ENCODE measurements at regions not wholly inside any gene's neighbourhood (a gene's known extent, or its start where the extent isn't known, plus 50 kb on each side); places are given as distances from the start of the nearest gene placed in this dataset.

DNA sequence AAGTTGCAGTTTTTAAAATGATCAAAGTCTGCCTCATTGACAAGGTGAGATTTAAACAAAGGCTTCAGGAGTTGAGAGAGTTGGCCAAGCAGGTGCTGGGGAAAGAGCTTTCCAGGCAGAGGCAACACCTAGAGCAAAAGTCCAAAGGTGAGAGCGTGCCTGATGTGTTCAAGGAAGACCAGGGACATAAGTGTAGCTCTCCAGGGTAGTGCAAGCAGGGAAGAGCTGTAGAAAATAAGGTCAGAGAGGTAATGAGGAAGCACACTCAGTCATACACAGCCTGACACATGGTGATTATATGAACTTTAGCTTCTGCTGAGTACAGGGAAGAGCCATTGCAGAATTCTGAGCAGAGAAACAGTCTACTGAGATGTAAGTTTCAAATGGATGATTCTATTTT, 265.0 kb upstream of the NWD2 start:
- no peak overlapping the region for H3K4me2 ChIP-seq (ENCODE audit: low read length)
- no peaks in the 10 kb centered on the region for H3K27me3 ChIP-seq (ENCODE audit: insufficient read depth, low read length)
- H3K79me2 ChIP-seq (ENCODE audit: insufficient read depth, low read length) = no peaks in the 10 kb centered on the region
- no peak overlapping the region for H2AFZ ChIP-seq (ENCODE audit: low read length)
- no peaks in the 10 kb centered on the region for H3K4me1 ChIP-seq (ENCODE audit: insufficient read depth, low read length, severe bottlenecking)
- no peak overlapping the region for H3K9ac ChIP-seq (ENCODE audit: low read length)
- H3F3A ChIP-seq (ENCODE audit: insufficient read depth, low read length) = no peaks in the 10 kb centered on the region
- H3K9me3 ChIP-seq (ENCODE audit: low read length) = no peaks in the 10 kb centered on the region
- H3K4me3 ChIP-seq (ENCODE audit: low read depth, low read length, poor library complexity, severe bottlenecking) = no peak overlapping the region
- no peak for TF ChIP-seq EZH2 (IDR thresholded peaks at IDR 0.05; ENCODE audit: borderline replicate concordance, low read length)
- TF ChIP-seq, protein P1, sequence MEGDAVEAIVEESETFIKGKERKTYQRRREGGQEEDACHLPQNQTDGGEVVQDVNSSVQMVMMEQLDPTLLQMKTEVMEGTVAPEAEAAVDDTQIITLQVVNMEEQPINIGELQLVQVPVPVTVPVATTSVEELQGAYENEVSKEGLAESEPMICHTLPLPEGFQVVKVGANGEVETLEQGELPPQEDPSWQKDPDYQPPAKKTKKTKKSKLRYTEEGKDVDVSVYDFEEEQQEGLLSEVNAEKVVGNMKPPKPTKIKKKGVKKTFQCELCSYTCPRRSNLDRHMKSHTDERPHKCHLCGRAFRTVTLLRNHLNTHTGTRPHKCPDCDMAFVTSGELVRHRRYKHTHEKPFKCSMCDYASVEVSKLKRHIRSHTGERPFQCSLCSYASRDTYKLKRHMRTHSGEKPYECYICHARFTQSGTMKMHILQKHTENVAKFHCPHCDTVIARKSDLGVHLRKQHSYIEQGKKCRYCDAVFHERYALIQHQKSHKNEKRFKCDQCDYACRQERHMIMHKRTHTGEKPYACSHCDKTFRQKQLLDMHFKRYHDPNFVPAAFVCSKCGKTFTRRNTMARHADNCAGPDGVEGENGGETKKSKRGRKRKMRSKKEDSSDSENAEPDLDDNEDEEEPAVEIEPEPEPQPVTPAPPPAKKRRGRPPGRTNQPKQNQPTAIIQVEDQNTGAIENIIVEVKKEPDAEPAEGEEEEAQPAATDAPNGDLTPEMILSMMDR (IDR thresholded peaks at IDR 0.05; ENCODE audit: low read length) = no peak
- H3K36me3 ChIP-seq (ENCODE audit: insufficient read depth, low read length) = no peaks in the 10 kb centered on the region
- no peaks in the 10 kb centered on the region for H3K9me2 ChIP-seq (ENCODE audit: low read depth, low read length)
- no peaks in the 10 kb centered on the region for H4K20me1 ChIP-seq (ENCODE audit: insufficient read depth, low read length)
- H3K27ac ChIP-seq (ENCODE audit: low read depth, low read length, poor library complexity, severe bottlenecking) = no peak overlapping the region

DNA sequence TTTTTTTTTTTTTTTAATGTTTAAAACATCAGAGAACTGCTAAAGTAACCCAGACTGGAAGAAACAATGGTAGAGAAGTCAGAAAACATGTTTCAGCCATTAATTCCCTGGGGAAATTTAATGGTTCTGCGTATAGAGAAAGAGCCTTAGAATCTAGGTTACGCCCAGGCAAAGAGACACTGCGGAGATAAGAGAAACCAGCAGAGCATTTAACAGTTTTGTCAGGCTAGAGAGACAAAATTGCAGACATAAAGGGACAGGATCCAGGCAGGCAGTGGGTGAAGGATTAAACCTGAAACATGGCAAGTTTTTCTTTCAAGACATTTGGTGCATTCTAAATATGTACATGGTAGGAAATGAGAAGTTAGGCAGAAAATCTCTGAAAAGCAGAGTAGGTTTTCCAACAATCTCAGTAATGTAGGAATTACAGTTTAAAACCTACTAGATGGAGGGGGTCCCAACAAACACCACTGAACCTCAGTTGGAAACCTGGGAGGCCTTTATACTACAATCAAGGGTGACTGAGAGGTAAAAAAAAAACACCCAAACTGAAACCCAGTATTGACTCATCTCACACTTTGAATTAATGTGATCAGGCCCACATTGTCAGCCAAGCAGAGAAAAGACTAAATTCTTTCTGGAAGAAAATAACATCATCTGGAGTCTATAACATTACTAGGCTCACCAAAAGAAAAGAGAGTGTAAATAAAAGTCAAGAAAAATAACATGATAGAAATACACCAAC, 254.2 kb upstream of the NWD2 start:
- no peak overlapping the region for H3K9ac ChIP-seq (ENCODE audit: low read length)
- no peak overlapping the region for H3K27ac ChIP-seq (ENCODE audit: low read depth, low read length, poor library complexity, severe bottlenecking)
- H3K9me3 ChIP-seq (ENCODE audit: low read length) = no peaks in the 10 kb centered on the region
- no peaks in the 10 kb centered on the region for H3K27me3 ChIP-seq (ENCODE audit: insufficient read depth, low read length)
- no peaks in the 10 kb centered on the region for H4K20me1 ChIP-seq (ENCODE audit: insufficient read depth, low read length)
- H3F3A ChIP-seq (ENCODE audit: insufficient read depth, low read length) = no peaks in the 10 kb centered on the region
- no peak overlapping the region for H3K4me3 ChIP-seq (ENCODE audit: low read depth, low read length, poor library complexity, severe bottlenecking)
- H2AFZ ChIP-seq (ENCODE audit: low read length) = no peak overlapping the region
- no peak for TF ChIP-seq EZH2 (IDR thresholded peaks at IDR 0.05; ENCODE audit: borderline replicate concordance, low read length)
- TF ChIP-seq, protein P1 (IDR thresholded peaks at IDR 0.05; ENCODE audit: low read length) = no peak
- H3K4me2 ChIP-seq (ENCODE audit: low read length) = no peak overlapping the region
- H3K79me2 ChIP-seq (ENCODE audit: insufficient read depth, low read length) = no peaks in the 10 kb centered on the region
- H3K4me1 ChIP-seq (ENCODE audit: insufficient read depth, low read length, severe bottlenecking) = no peaks in the 10 kb centered on the region
- no peaks in the 10 kb centered on the region for H3K9me2 ChIP-seq (ENCODE audit: low read depth, low read length)
- H3K36me3 ChIP-seq (ENCODE audit: insufficient read depth, low read length) = no peaks in the 10 kb centered on the region

DNA sequence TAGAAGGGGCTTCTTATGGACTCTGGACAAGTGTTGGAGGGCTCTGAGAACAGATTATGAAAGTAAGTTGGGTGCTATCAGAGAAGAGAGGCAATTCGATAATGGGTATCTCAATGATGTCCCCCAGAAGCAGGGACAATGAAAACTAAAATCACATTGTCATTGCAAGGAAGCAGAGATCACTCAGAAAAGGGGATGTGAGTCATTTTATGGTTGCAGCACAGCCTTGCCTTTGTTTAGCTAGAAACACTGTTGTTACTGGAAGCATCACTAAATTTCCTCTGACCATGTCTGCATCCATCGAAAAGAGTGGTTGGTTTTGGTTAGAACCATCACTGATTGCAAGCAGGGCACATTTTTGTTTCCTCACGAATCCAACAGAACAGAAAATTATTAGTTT, 246.8 kb upstream of the NWD2 start:
- Histone ChIP-seq H3K36me3 (ENCODE audit: insufficient read depth, low read length) (no peaks in the 10 kb centered on the region), H4K20me1 (ENCODE audit: insufficient read depth, low read length) (no peaks in the 10 kb centered on the region), H3K4me3 (ENCODE audit: low read depth, low read length, poor library complexity, severe bottlenecking) (no peak overlapping the region), H2AFZ (ENCODE audit: low read length) (no peak overlapping the region), H3K79me2 (ENCODE audit: insufficient read depth, low read length) (no peaks in the 10 kb centered on the region), H3K4me2 (ENCODE audit: low read length) (no peak overlapping the region), H3K27ac (ENCODE audit: low read depth, low read length, poor library complexity, severe bottlenecking) (no peak overlapping the region), H3K9me2 (ENCODE audit: low read depth, low read length) (no peaks in the 10 kb centered on the region), H3K4me1 (ENCODE audit: insufficient read depth, low read length, severe bottlenecking) (no peaks in the 10 kb centered on the region), H3K9ac (ENCODE audit: low read length) (no peak overlapping the region), H3F3A (ENCODE audit: insufficient read depth, low read length) (no peaks in the 10 kb centered on the region), H3K9me3 (ENCODE audit: low read length) (no peaks in the 10 kb centered on the region), H3K27me3 (ENCODE audit: insufficient read depth, low read length) (no peaks in the 10 kb centered on the region)
- no peak for TF ChIP-seq EZH2 (IDR thresholded peaks at IDR 0.05; ENCODE audit: borderline replicate concordance, low read length)
- TF ChIP-seq, protein P1 (IDR thresholded peaks at IDR 0.05; ENCODE audit: low read length) = no peak

Measured in OCI-LY1 (cell line).